OCI-LY1 (cell line): ENCODE measurements at regions not wholly inside any gene's neighbourhood (a gene's known extent, or its start where the extent isn't known, plus 50 kb on each side); places are given as distances from the start of the nearest gene placed in this dataset.

Source experiments
- H2AFZ ChIP-seq: fragments of 200-600 bp; sonication (generic), shearing (Covaris generic); 2 replicates; pipeline ENCODE4 v1.6.0; 2014; ENCODE audit warnings: antibody characterized with exemption, mild to moderate bottlenecking, low read length
- H3F3A ChIP-seq: fragments of 200-600 bp; sonication (generic), shearing (Covaris generic); 2 replicates; pipeline ENCODE4 v1.6.0; 2014; ENCODE audit warnings: mild to moderate bottlenecking, antibody characterized with exemption, low read length, moderate library complexity; ENCODE audit not compliant: insufficient read depth
- H3K27ac ChIP-seq: fragments of 200-600 bp; sonication (generic); 2 replicates; pipeline ENCODE4 v1.5.1; 2014; ENCODE audit warnings: low read length, mixed run types, mild to moderate bottlenecking, low read depth; ENCODE audit not compliant: poor library complexity, severe bottlenecking
- H3K27me3 ChIP-seq: fragments of 200-600 bp; sonication (generic); 2 replicates; pipeline ENCODE4 v1.6.0; 2014; ENCODE audit warnings: antibody characterized with exemption, mild to moderate bottlenecking, low read length, moderate library complexity; ENCODE audit not compliant: insufficient read depth
- H3K36me3 ChIP-seq: fragments of 200-600 bp; sonication (generic); 2 replicates; pipeline ENCODE4 v1.6.1; 2014; ENCODE audit warnings: mild to moderate bottlenecking, antibody characterized with exemption, low read length, moderate library complexity, mixed read lengths; ENCODE audit not compliant: insufficient read depth
- H3K4me1 ChIP-seq: fragments of 200-600 bp; sonication (generic); 2 replicates; pipeline ENCODE4 v1.5.1; 2014; ENCODE audit warnings: mild to moderate bottlenecking, low read length, moderate library complexity; ENCODE audit not compliant: insufficient read depth, severe bottlenecking
- H3K4me2 ChIP-seq: fragments of 200-600 bp; sonication (generic), shearing (Covaris generic); 2 replicates; pipeline ENCODE4 v1.6.1; 2014; ENCODE audit warnings: low read length
- H3K4me3 ChIP-seq: fragments of 200-600 bp; sonication (generic); 2 replicates; pipeline ENCODE4 v1.5.1; 2014; ENCODE audit warnings: low read length, low read depth, mild to moderate bottlenecking, mixed read lengths; ENCODE audit not compliant: poor library complexity, severe bottlenecking
- H3K79me2 ChIP-seq: fragments of 200-600 bp; shearing (Covaris generic); 2 replicates; pipeline ENCODE4 v1.6.1; 2016; ENCODE audit warnings: mixed run types, low read length, mixed read lengths; ENCODE audit not compliant: insufficient read depth
- H3K9ac ChIP-seq: fragments of 200-600 bp; sonication (generic), shearing (Covaris generic); 2 replicates; pipeline ENCODE4 v1.6.1; 2014; ENCODE audit warnings: mild to moderate bottlenecking, low read length, mixed read lengths
- H3K9me2 ChIP-seq: fragments of 200-600 bp; sonication (generic), shearing (Covaris generic); 2 replicates; pipeline ENCODE4 v1.6.1; 2014; ENCODE audit warnings: low read depth, mild to moderate bottlenecking, low read length, mixed read lengths
- H3K9me3 ChIP-seq: fragments of 200-600 bp; shearing (Covaris generic); 2 replicates; pipeline ENCODE4 v1.6.1; 2014; ENCODE audit warnings: low read length, mixed read lengths
- H4K20me1 ChIP-seq: fragments of 200-600 bp; sonication (generic), shearing (Covaris generic); 2 replicates; pipeline ENCODE4 v1.6.0; 2016; ENCODE audit warnings: mild to moderate bottlenecking, low read length; ENCODE audit not compliant: insufficient read depth
- CTCF ChIP-seq: fragments of 200-600 bp; sonication (generic), shearing (Covaris generic); IDR thresholded peaks from 2 replicates; pipeline ENCODE4 v1.5.1; 2017; ENCODE audit warnings: mild to moderate bottlenecking, antibody characterized with exemption, low read length, moderate library complexity, mixed read lengths
- EZH2 ChIP-seq: fragments of 200-600 bp; sonication (generic), shearing (Covaris generic); IDR thresholded peaks from 2 replicates; pipeline ENCODE4 v1.8.0; 2017; ENCODE audit warnings: borderline replicate concordance, mixed run types, mild to moderate bottlenecking, antibody characterized with exemption, low read length, moderate library complexity, mixed read lengths

- no peaks in the 10 kb centered on the region for H3K9me2 ChIP-seq
- no peaks in the 10 kb centered on the region for H3K79me2 ChIP-seq
- H3K4me2 ChIP-seq: no peak overlapping the region
- H3K4me1 ChIP-seq: no peaks in the 10 kb centered on the region
- no peaks in the 10 kb centered on the region for H4K20me1 ChIP-seq
- no peaks in the 10 kb centered on the region for H3K36me3 ChIP-seq
- no peak overlapping the region for H3K27ac ChIP-seq
- no peak overlapping the region for H2AFZ ChIP-seq
- no peaks in the 10 kb centered on the region for H3K27me3 ChIP-seq
- no peaks in the 10 kb centered on the region for H3K9me3 ChIP-seq
- H3K4me3 ChIP-seq: no peak overlapping the region
- no peak for TF ChIP-seq CTCF
- TF ChIP-seq EZH2: no peak
- no peak overlapping the region for H3K9ac ChIP-seq
- no peaks in the 10 kb centered on the region for H3F3A ChIP-seq
These were observed 91.7 kb upstream of the MEIS1 start for GRCh38 chr2:66343259-66343658.

- no peaks in the 10 kb centered on the region for H3F3A ChIP-seq
- no peak for TF ChIP-seq EZH2
These were observed 94.4 kb upstream of the MEIS1 start for GRCh38 chr2:66340521-66340920.

GRCh38 chr2:66334237-66335029, 100.5 kb upstream of the MEIS1 start:
- Histone ChIP-seq H3K4me2 (no peak overlapping the region), H3K4me1 (no peaks in the 10 kb centered on the region), H2AFZ (no peak overlapping the region), H3K9me3 (no peaks in the 10 kb centered on the region), H4K20me1 (no peaks in the 10 kb centered on the region), H3K79me2 (no peaks in the 10 kb centered on the region), H3K4me3 (no peak overlapping the region), H3K9ac (no peak overlapping the region), H3K27ac (no peak overlapping the region), H3K9me2 (no peaks in the 10 kb centered on the region), H3F3A (no peaks in the 10 kb centered on the region), H3K36me3 (no peaks in the 10 kb centered on the region), H3K27me3 (no peaks in the 10 kb centered on the region)
- TF ChIP-seq CTCF (no peak), EZH2 (no peak)

More at GRCh38 chr2:66340521-66340920, 94.4 kb upstream of the MEIS1 start:
- Histone ChIP-seq H3K79me2 (no peaks in the 10 kb centered on the region), H3K27me3 (no peaks in the 10 kb centered on the region), H3K9me3 (no peaks in the 10 kb centered on the region), H3K4me3 (no peak overlapping the region), H3K4me1 (no peaks in the 10 kb centered on the region), H3K36me3 (no peaks in the 10 kb centered on the region), H3K4me2 (no peak overlapping the region), H3K27ac (no peak overlapping the region), H2AFZ (no peak overlapping the region), H3K9ac (no peak overlapping the region), H3K9me2 (no peaks in the 10 kb centered on the region), H4K20me1 (no peaks in the 10 kb centered on the region)

- Histone ChIP-seq H3K4me3 (no peak overlapping the region), H3K4me2 (no peak overlapping the region), H3F3A (no peaks in the 10 kb centered on the region), H2AFZ (no peak overlapping the region), H3K9me3 (no peaks in the 10 kb centered on the region), H3K36me3 (no peaks in the 10 kb centered on the region), H3K79me2 (no peaks in the 10 kb centered on the region), H4K20me1 (no peaks in the 10 kb centered on the region), H3K27ac (no peak overlapping the region), H3K9me2 (no peaks in the 10 kb centered on the region), H3K27me3 (no peaks in the 10 kb centered on the region), H3K9ac (no peak overlapping the region), H3K4me1 (no peaks in the 10 kb centered on the region)
- TF ChIP-seq CTCF (no peak), EZH2 (no peak)
These were observed 103.7 kb upstream of the MEIS1 start for GRCh38 chr2:66331176-66331575.
